Esophagus muscularis mucosa (tissue), 3 donors: ENCODE measurements at regions not wholly inside any gene's neighbourhood (a gene's known extent, or its start where the extent isn't known, plus 50 kb on each side); places are given as distances from the start of the nearest gene placed in this dataset.

Experiments used
- POLR2A ChIP-seq: fragments of 450-650 bp; IDR thresholded peaks from one replicate; pipeline ENCODE4 v1.6.1; 2017; ENCODE audit warnings: antibody characterized with exemption, moderate library complexity, mild to moderate bottlenecking, low read depth
- POLR2AphosphoS5 ChIP-seq, 2 donors: sonication (generic); formaldehyde crosslinking; IDR thresholded peaks; one replicate each; pipeline ENCODE4 v1.6.1; 2017; ENCODE audit warnings: antibody characterized with exemption in 2 of 2
- TF ChIP-seq, protein P1 (sequence below), 3 experiments: fragments of 200-600 bp in 2 of 3; fragments of 450-650 bp in 1 of 3; sonication (generic) in 2 of 3; IDR thresholded peaks; one replicate each; pipeline ENCODE4 v1.5.1; 2017 to 2019; ENCODE audit warnings: antibody characterized with exemption in 3 of 3, mild to moderate bottlenecking in 2 of 3, moderate library complexity in 1 of 3

DNA sequence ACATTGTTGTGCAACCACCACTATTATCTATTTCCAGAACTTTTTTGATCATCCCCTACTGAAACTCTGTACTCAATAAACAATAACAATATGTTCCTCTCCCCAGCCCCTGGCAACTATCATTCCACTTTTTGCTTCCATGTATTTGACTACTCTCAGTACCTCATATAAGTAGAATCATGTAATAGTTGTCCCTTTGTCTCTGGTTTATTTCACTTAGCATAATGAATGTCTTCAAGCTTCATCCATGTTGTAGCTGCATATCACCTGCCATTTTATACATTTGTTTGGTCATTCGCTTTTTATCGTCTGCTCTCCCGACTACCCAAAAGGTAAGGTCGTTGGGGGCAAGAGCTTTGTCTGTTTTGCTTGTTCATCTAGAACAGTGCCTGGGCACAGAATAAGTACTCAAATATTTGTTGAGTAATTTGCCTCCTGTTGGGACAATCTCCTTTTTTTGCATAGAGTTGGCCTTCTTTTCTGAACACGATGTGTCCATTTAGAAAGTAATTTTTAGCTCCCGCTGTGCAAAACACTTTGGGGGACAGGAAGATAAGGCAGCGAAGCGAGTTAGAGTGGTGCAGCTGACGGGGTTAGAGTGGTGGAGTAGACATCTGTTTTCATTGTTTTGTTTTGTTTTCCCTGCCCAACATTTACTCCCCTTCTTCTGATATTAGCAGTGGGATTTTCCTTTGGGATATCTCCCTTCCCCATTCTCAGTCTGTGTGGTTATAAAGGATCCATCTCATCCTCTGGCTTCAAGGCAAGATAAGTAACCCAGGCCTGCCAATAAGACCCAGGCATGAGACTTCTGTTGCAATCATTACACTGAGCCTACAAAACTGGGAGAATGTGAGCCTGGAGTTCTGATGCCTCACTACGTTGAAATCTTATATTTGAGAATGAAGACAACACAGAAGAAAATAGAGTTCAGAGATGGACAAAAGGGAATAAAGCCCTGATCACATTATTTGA, 83.4 kb upstream of the RNU6-1 start:
- TF ChIP-seq, protein P1, sequence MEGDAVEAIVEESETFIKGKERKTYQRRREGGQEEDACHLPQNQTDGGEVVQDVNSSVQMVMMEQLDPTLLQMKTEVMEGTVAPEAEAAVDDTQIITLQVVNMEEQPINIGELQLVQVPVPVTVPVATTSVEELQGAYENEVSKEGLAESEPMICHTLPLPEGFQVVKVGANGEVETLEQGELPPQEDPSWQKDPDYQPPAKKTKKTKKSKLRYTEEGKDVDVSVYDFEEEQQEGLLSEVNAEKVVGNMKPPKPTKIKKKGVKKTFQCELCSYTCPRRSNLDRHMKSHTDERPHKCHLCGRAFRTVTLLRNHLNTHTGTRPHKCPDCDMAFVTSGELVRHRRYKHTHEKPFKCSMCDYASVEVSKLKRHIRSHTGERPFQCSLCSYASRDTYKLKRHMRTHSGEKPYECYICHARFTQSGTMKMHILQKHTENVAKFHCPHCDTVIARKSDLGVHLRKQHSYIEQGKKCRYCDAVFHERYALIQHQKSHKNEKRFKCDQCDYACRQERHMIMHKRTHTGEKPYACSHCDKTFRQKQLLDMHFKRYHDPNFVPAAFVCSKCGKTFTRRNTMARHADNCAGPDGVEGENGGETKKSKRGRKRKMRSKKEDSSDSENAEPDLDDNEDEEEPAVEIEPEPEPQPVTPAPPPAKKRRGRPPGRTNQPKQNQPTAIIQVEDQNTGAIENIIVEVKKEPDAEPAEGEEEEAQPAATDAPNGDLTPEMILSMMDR (IDR thresholded peaks at IDR 0.05) = no peak
- TF ChIP-seq POLR2A (no peak), POLR2AphosphoS5 (IDR thresholded peaks at IDR 0.05) (no peak)
